Gastroesophageal sphincter (tissue), 4 donors: ENCODE measurements at regions not wholly inside any gene's neighbourhood (a gene's known extent, or its start where the extent isn't known, plus 50 kb on each side); places are given as distances from the start of the nearest gene placed in this dataset.

Experiments used
- ATAC-seq: fragments of 150-250 bp; one replicate; pipeline ENCODE4 v1.9.1; 2016; ENCODE audit warnings: mild to moderate bottlenecking, moderate library complexity
- H3K27ac ChIP-seq, 4 donors: fragments of 200-600 bp; sonication (generic) in 3 of 4; 1 replicate in 3 of 4; 2 replicates in 1 of 4; pipeline ENCODE4 v1.5.1; 2016 to 2019
- H3K27me3 ChIP-seq: fragments of 200-600 bp; sonication (generic); one replicate; pipeline ENCODE4 v1.5.1; 2019
- H3K36me3 ChIP-seq, 2 donors: fragments of 200-600 bp; sonication (generic); one replicate each; pipeline ENCODE4 v1.5.1; 2019; ENCODE audit warnings: control low read depth in 1 of 2
- H3K4me1 ChIP-seq, 3 donors: fragments of 200-600 bp; sonication (generic); 1 replicate in 2 of 3; 2 replicates in 1 of 3; pipeline ENCODE4 v1.5.1; 2016 to 2019; ENCODE audit warnings: control low read depth in 2 of 3
- H3K4me3 ChIP-seq, 2 donors: fragments of 200-600 bp; sonication (generic); one replicate each; pipeline ENCODE4 v1.5.1; 2019; ENCODE audit warnings: mild to moderate bottlenecking in 1 of 2, moderate library complexity in 1 of 2
- H3K9me3 ChIP-seq, 3 donors: fragments of 200-600 bp; sonication (generic); one replicate each; pipeline ENCODE4 v1.5.1; 2017 to 2019; ENCODE audit warnings: control low read depth in 2 of 3
- EP300 ChIP-seq: sonication (generic); formaldehyde crosslinking; IDR thresholded peaks from one replicate; pipeline ENCODE4 v1.6.1; 2017; ENCODE audit warnings: antibody characterized with exemption, mild to moderate bottlenecking
- POLR2A ChIP-seq, 2 donors: fragments of 450-650 bp; IDR thresholded peaks; one replicate each; pipeline ENCODE4 v1.6.1; 2017; ENCODE audit warnings: antibody characterized with exemption in 2 of 2, mild to moderate bottlenecking in 2 of 2, moderate library complexity in 1 of 2
- POLR2AphosphoS5 ChIP-seq: sonication (generic); formaldehyde crosslinking; IDR thresholded peaks from one replicate; pipeline ENCODE4 v1.6.1; 2017; ENCODE audit warnings: antibody characterized with exemption
- WGBS, 2 donors: methylation state at CpG; one replicate each; pipeline ENCODE4 v1.1.5; 2018; ENCODE audit warnings: low coverage in 1 of 2; 5-methylcytosine and 5-hydroxymethylcytosine counted together
- TF ChIP-seq, protein P1 (sequence below), 4 experiments: fragments of 200-600 bp in 2 of 4; fragments of 450-650 bp in 2 of 4; sonication (generic) in 1 of 4; IDR thresholded peaks; one replicate each; pipeline ENCODE4 v1.5.1; 2017 to 2019; ENCODE audit warnings: antibody characterized with exemption in 4 of 4, mild to moderate bottlenecking in 2 of 4, moderate library complexity in 2 of 4

DNA sequence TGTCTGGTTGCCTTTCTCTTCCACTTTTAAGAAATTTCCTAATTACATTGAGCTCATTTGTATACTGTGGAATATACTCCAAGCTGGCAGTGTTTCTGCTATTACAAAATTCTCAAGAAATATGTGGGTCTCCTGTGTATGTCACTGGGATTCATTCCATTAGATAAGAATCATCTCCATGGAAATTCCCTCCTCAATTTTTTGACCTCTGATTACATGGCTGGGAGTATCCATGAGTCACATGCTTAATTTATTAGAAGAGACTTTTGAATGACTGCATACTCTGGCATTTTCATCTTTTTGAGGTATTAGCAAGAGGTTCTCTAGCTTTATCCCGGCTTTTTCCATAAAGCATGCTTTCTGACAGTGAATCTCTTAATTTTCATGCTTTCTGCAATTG is 665.5 kb upstream of the CNTNAP5 start:
- Histone ChIP-seq H3K9me3 (no peaks in the 10 kb centered on the region), H3K4me1 (no peaks in the 10 kb centered on the region), H3K4me3 (no peak overlapping the region), H3K27ac (no peak overlapping the region), H3K36me3 (no peaks in the 10 kb centered on the region), H3K27me3 (no peaks in the 10 kb centered on the region)
- WGBS, 2 donors: 57 to 100% methylated on average over 1 of the region's 1 CpG
- TF ChIP-seq POLR2A (IDR thresholded peaks at IDR 0.05) (no peak), POLR2AphosphoS5 (no peak), EP300 (no peak)
- TF ChIP-seq, protein P1, sequence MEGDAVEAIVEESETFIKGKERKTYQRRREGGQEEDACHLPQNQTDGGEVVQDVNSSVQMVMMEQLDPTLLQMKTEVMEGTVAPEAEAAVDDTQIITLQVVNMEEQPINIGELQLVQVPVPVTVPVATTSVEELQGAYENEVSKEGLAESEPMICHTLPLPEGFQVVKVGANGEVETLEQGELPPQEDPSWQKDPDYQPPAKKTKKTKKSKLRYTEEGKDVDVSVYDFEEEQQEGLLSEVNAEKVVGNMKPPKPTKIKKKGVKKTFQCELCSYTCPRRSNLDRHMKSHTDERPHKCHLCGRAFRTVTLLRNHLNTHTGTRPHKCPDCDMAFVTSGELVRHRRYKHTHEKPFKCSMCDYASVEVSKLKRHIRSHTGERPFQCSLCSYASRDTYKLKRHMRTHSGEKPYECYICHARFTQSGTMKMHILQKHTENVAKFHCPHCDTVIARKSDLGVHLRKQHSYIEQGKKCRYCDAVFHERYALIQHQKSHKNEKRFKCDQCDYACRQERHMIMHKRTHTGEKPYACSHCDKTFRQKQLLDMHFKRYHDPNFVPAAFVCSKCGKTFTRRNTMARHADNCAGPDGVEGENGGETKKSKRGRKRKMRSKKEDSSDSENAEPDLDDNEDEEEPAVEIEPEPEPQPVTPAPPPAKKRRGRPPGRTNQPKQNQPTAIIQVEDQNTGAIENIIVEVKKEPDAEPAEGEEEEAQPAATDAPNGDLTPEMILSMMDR (IDR thresholded peaks at IDR 0.05): no peak
- no peak for ATAC-seq

DNA sequence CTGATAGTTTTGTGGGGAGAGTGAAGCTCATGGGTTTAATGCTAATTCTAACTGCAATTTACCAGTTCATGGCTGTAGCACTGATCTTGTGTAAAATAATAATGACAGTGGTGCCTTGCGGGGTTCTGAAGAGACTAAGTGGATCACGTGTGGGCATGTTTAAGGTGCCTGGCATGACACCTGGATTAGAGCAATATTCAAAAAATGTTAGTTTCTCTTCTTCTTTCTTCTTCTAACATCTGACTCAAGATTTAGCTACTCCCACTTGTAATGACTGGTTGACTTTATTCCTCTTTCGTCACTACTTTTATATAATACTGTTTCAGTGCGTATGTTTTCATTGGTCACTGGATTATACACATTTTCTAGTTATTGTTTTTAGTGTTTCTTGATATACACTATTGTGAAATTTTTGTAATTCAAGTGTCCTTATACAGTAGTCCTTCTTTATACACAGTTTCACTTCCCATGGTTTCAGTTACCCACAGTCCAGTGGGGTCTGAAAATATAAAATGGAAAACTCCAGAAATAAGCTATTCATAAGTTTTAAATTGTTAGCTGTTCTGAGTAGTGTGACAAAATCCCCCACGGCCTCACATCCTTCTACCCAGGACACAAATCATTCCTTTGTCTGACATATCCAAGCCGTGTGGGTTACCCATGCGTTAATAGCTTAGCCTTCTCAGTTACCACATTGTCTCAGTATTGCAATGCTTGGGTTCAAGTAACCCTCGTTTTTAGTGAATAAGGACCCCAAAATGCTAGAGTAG is 662.2 kb upstream of the CNTNAP5 start:
- no peak for ATAC-seq
- Histone ChIP-seq H3K36me3 (no peaks in the 10 kb centered on the region), H3K27ac (no peak overlapping the region), H3K4me1 (no peaks in the 10 kb centered on the region), H3K27me3 (no peaks in the 10 kb centered on the region), H3K9me3 (no peaks in the 10 kb centered on the region), H3K4me3 (no peak overlapping the region)
- 79 to 89% methylated on average over 6 to 7 of the region's 8 CpGs for WGBS, 2 donors
- TF ChIP-seq POLR2A (IDR thresholded peaks at IDR 0.05) (no peak), POLR2AphosphoS5 (no peak)
- TF ChIP-seq, protein P1 (IDR thresholded peaks at IDR 0.05): no peak

DNA sequence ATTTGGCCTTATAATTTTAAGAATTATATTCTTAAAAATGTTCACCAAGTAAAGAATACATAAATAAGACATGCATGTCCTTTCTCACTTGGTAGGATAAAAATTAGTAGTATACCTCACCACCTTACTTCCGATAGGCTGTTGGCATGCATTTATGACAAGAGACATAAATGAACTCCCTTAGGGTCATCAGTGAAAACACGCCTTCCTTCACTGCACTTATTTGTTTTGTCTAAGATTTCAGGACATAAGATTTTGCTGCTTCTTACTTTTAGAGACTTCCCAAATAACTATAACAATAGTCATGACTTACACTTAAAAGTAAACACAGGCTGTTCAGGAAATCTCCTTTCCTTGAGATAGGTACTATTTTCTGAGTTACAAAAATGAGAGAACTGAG is 661.3 kb upstream of the CNTNAP5 start:
- Histone ChIP-seq H3K4me3 (no peak overlapping the region), H3K36me3 (no peaks in the 10 kb centered on the region), H3K9me3 (no peaks in the 10 kb centered on the region), H3K27ac (no peak overlapping the region), H3K27me3 (no peaks in the 10 kb centered on the region), H3K4me1 (no peaks in the 10 kb centered on the region)
- TF ChIP-seq EP300 (no peak), POLR2A (IDR thresholded peaks at IDR 0.05) (no peak), POLR2AphosphoS5 (no peak)
- TF ChIP-seq, protein P1 (IDR thresholded peaks at IDR 0.05): no peak
- no peak for ATAC-seq
- 77 to 78% methylated on average over 2 of the region's 2 CpGs for WGBS, 2 donors

DNA sequence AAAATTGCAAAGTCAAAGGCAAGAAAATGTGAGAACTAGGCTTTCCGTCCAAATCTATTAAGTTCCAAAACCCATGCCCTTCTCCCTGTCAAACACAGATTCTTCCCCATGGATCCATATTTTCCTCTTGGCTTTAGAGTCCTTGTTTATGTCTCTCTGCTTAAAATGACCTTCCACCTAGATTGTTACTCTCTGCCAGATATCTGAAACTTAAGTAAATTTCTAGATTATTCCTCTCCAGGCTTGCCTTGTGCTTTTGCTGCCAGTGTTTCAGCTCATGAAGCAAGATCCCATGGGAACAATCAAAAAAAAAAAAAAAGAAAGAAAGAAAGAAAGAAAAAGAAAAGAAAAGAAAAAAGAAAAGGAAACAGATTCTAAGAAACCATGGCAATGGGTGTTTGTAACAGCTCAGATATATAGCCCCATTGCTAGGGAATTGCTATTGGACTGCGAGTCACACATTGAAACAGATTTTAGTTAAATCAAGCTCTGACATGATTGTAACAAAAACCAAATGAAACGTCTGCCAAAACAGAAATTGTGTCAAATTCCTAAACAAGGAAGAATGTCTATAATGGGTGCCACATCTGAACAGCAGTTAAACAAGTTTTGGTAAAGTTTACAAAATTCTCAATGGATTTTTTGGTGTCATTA is 660.7 kb upstream of the CNTNAP5 start:
- Histone ChIP-seq H3K4me3 (no peak overlapping the region), H3K27me3 (no peaks in the 10 kb centered on the region), H3K27ac (no peak overlapping the region), H3K4me1 (no peaks in the 10 kb centered on the region), H3K36me3 (no peaks in the 10 kb centered on the region), H3K9me3 (no peaks in the 10 kb centered on the region)
- WGBS, 2 donors: 53 to 71% methylated on average over 3 of the region's 3 CpGs
- TF ChIP-seq, protein P1 (IDR thresholded peaks at IDR 0.05): no peak
- no peak for TF ChIP-seq POLR2AphosphoS5
- TF ChIP-seq POLR2A (IDR thresholded peaks at IDR 0.05): no peak
- TF ChIP-seq EP300: no peak
- no peak for ATAC-seq
